Endothelial cell (in vitro differentiated cells): ENCODE measurements at regions not wholly inside any gene's neighbourhood (a gene's known extent, or its start where the extent isn't known, plus 50 kb on each side); places are given as distances from the start of the nearest gene placed in this dataset.

Source experiments
- DNase-seq: peaks from one replicate; pipeline ENCODE4 v3.0.0; 2021; ENCODE audit warnings: low spot score
- H3K27ac Mint-ChIP-seq: one replicate; pipeline ENCODE4 v1.8.0; 2021; ENCODE audit warnings: mixed read lengths, inconsistent platforms; ENCODE audit not compliant: unreplicated experiment
- H3K27me3 Mint-ChIP-seq: one replicate; pipeline ENCODE4 v1.8.0; 2021; ENCODE audit warnings: mild to moderate bottlenecking, moderate library complexity, mixed read lengths, inconsistent platforms; ENCODE audit not compliant: unreplicated experiment
- H3K36me3 Mint-ChIP-seq: one replicate; pipeline ENCODE4 v1.8.0; 2021; ENCODE audit warnings: mild to moderate bottlenecking, low read depth, mixed read lengths, inconsistent platforms; ENCODE audit not compliant: unreplicated experiment
- H3K4me1 Mint-ChIP-seq: one replicate; pipeline ENCODE4 v1.8.0; 2021; ENCODE audit warnings: mild to moderate bottlenecking, mixed read lengths, inconsistent platforms; ENCODE audit not compliant: unreplicated experiment
- H3K4me3 Mint-ChIP-seq: one replicate; pipeline ENCODE4 v1.8.0; 2021; ENCODE audit warnings: mild to moderate bottlenecking, mixed read lengths, inconsistent platforms; ENCODE audit not compliant: unreplicated experiment
- H3K9me3 Mint-ChIP-seq: one replicate; pipeline ENCODE4 v1.8.0; 2021; ENCODE audit warnings: mixed read lengths, inconsistent platforms; ENCODE audit not compliant: unreplicated experiment
- TF ChIP-seq, protein P1 (sequence below): fragments of 200-600 bp; sonication (generic); IDR thresholded peaks from one replicate; pipeline ENCODE4 v1.5.0; 2021; ENCODE audit warnings: antibody characterized with exemption; ENCODE audit not compliant: unreplicated experiment

DNA sequence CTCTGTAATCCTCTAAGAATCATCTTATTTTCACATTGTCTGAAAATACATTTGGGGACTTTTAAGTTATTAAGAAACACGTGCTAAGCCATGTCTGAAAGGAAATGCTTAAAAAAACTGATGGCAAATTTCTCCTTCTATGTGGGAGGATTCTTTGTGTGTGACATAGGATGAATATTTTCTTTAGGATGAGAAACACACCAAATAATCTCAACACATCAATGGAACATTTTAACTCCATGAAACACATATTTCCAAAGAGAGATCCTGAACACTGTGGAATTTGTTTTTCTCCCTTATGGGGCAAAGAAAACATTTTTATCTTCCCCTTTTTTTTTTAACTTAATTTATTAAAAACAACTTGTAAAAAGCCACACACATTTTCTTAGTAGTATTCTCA, 153.8 kb upstream of the ANKRD50 start:
- Mint-ChIP-seq H3K27ac (no peak overlapping the region), H3K36me3 (no peaks in the 10 kb centered on the region), H3K4me3 (no peak overlapping the region), H3K4me1 (no peaks in the 10 kb centered on the region), H3K27me3 (no peaks in the 10 kb centered on the region), H3K9me3 (no peaks in the 10 kb centered on the region)
- DNase-seq: no peak
- TF ChIP-seq, protein P1, sequence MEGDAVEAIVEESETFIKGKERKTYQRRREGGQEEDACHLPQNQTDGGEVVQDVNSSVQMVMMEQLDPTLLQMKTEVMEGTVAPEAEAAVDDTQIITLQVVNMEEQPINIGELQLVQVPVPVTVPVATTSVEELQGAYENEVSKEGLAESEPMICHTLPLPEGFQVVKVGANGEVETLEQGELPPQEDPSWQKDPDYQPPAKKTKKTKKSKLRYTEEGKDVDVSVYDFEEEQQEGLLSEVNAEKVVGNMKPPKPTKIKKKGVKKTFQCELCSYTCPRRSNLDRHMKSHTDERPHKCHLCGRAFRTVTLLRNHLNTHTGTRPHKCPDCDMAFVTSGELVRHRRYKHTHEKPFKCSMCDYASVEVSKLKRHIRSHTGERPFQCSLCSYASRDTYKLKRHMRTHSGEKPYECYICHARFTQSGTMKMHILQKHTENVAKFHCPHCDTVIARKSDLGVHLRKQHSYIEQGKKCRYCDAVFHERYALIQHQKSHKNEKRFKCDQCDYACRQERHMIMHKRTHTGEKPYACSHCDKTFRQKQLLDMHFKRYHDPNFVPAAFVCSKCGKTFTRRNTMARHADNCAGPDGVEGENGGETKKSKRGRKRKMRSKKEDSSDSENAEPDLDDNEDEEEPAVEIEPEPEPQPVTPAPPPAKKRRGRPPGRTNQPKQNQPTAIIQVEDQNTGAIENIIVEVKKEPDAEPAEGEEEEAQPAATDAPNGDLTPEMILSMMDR: no peak

- TF ChIP-seq, protein P1: no peak
- H3K9me3 Mint-ChIP-seq: no peaks in the 10 kb centered on the region
- no peaks in the 10 kb centered on the region for H3K4me1 Mint-ChIP-seq
- no peaks in the 10 kb centered on the region for H3K36me3 Mint-ChIP-seq
- H3K27me3 Mint-ChIP-seq: no peaks in the 10 kb centered on the region
- H3K27ac Mint-ChIP-seq: no peak overlapping the region
- H3K4me3 Mint-ChIP-seq: no peak overlapping the region
- no peak for DNase-seq
Observed at GRCh38 chr4:124863040-124863545, 150.6 kb upstream of the ANKRD50 start.

DNA sequence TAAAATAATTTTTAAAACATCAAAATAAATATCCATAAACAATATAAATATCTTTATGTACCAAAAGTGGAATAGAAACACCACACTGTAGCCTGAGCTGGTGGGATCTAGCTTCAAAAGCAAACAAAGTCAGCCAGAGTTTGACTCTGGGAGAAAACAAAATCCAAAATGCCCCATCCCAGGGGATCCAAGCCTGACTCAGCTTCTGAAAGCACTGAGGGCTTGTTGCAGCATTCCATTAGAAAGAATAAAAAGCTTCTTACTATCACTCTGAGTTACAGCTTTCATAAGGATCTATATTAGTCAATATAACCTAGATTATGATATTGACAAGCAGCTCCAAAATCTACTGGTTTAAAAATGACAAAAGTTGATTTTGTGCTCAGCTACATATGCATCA, 149.7 kb upstream of the ANKRD50 start:
- H3K36me3 Mint-ChIP-seq: no peaks in the 10 kb centered on the region
- no peak overlapping the region for H3K4me3 Mint-ChIP-seq
- TF ChIP-seq, protein P1: no peak
- H3K9me3 Mint-ChIP-seq: no peaks in the 10 kb centered on the region
- no peak overlapping the region for H3K27ac Mint-ChIP-seq
- no peaks in the 10 kb centered on the region for H3K27me3 Mint-ChIP-seq
- no peak for DNase-seq
- H3K4me1 Mint-ChIP-seq: no peaks in the 10 kb centered on the region

- Mint-ChIP-seq H3K27me3 (no peaks in the 10 kb centered on the region), H3K4me3 (no peak overlapping the region), H3K9me3 (no peaks in the 10 kb centered on the region), H3K27ac (no peak overlapping the region), H3K36me3 (no peaks in the 10 kb centered on the region), H3K4me1 (no peaks in the 10 kb centered on the region)
- TF ChIP-seq, protein P1: no peak
- DNase-seq: no peak
Observed at GRCh38 chr4:124861761-124862160, 149.2 kb upstream of the ANKRD50 start.

DNA sequence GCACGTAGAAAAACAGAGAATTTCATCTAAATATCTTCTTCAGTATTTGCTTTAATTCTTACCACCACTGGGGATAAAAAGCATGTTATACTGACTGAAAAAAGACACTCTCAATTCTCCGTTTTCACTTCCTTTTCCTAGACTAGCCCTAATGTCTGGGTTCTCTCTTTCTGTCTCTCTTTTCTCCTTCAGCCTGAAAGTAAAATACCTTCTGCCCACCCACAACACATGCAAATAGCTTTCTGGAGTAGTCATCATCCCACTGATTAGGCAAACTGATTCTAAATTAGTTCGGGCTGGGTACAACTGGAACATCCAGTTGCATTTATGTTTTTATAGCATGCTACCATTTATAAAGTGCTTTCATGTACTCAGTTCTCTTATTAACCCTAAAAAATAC, 142.4 kb upstream of the ANKRD50 start:
- no peaks in the 10 kb centered on the region for H3K36me3 Mint-ChIP-seq
- no peaks in the 10 kb centered on the region for H3K27me3 Mint-ChIP-seq
- no peaks in the 10 kb centered on the region for H3K4me1 Mint-ChIP-seq
- TF ChIP-seq, protein P1: no peak
- H3K27ac Mint-ChIP-seq: no peak overlapping the region
- no peaks in the 10 kb centered on the region for H3K9me3 Mint-ChIP-seq
- H3K4me3 Mint-ChIP-seq: no peak overlapping the region
- no peak for DNase-seq
